BLaER1 (cell line): ENCODE measurements at regions not wholly inside any gene's neighbourhood (a gene's known extent, or its start where the extent isn't known, plus 50 kb on each side); places are given as distances from the start of the nearest gene placed in this dataset.

Experiments
- H3K27ac ChIP-seq: shearing (Covaris generic); formaldehyde crosslinking; 2 replicates; pipeline ENCODE4 v1.8.1; 2022
- H3K27me3 ChIP-seq: shearing (Covaris generic); formaldehyde crosslinking; 2 replicates; pipeline ENCODE4 v1.8.1; 2022
- H3K36me3 ChIP-seq: shearing (Covaris generic); formaldehyde crosslinking; 2 replicates; pipeline ENCODE4 v1.8.1; 2022
- H3K4me1 ChIP-seq: shearing (Covaris generic); formaldehyde crosslinking; 2 replicates; pipeline ENCODE4 v1.8.1; 2022
- H3K4me2 ChIP-seq: shearing (Covaris generic); formaldehyde crosslinking; 2 replicates; pipeline ENCODE4 v1.8.1; 2022
- H3K4me3 ChIP-seq: shearing (Covaris generic); formaldehyde crosslinking; 2 replicates; pipeline ENCODE4 v1.8.1; 2022
- H3K9ac ChIP-seq: shearing (Covaris generic); formaldehyde crosslinking; 2 replicates; pipeline ENCODE4 v1.8.1; 2022
- H3K9me3 ChIP-seq: shearing (Covaris generic); formaldehyde crosslinking; 2 replicates; pipeline ENCODE4 v1.8.1; 2022
- H4K20me1 ChIP-seq: shearing (Covaris generic); formaldehyde crosslinking; 2 replicates; pipeline ENCODE4 v1.8.1; 2022
- Cebpa-rat ChIP-seq: shearing (Covaris generic); IDR thresholded peaks from 2 replicates; pipeline ENCODE4 v1.8.1; 2022

DNA sequence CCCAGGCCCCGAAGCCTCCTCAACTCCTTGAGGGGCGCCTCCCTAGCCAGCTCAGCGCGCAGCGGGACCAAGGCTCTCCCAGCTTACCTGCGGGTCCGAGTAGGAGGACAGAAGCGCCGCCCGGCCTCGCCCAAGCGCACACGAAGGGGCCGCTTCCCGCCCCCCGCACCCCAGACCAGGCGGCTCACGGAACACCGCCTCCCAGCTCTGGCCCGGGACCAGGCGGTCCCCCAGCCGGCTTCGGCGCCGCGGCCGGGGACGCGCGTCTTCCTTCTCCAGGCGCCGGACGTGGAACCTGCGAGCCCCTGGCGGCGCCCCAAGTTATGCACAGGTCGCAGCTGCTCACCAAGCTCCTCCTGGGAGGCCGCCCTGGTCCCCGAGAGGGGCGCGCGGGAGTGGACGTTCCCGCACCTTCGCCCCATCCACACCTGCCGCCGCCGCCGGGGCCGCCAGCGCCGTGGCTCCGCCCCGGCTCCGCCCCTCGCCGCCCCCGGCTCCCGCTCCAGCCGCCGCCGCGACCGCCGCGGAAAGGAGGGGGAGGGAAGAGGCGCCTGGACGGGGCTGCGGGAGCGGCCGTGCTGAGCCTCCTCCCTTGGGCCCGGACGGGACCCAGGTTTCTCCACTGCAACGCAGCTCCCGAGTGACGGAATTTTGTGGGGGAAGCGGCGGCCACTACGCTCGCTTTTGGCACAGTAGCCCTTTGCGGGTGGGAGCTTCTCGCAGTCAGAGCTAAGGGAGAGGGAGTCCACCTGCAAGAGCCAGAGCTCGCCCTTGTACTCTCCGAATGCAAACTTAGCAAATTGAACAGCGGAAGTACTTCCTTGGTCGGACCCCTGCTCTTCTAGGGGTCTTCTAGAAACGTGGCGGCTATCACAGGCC lies 77.5 kb upstream of the IFNE start:
- H3K4me3 ChIP-seq, result peak overlapping the region; percentile 70
- H3K4me2 ChIP-seq, result peak overlapping the region; percentile 96

GRCh38 chr9:21560281-21560745 lies 78.2 kb upstream of the IFNE start:
- peaks cover 10% of the 10 kb centered on the region for H3K9me3 ChIP-seq
- H3K36me3 ChIP-seq, result no peaks in the 10 kb centered on the region
- peak overlapping the region; percentile 96 for H3K4me2 ChIP-seq
- no peak overlapping the region for H3K9ac ChIP-seq
- no peak for TF ChIP-seq Cebpa-rat
- H4K20me1 ChIP-seq, result no peaks in the 10 kb centered on the region
- H3K27ac ChIP-seq, result no peak overlapping the region
- peak overlapping the region; percentile 70 for H3K4me3 ChIP-seq
- H3K27me3 ChIP-seq, result peaks cover 32% of the 10 kb centered on the region
- peaks cover 12% of the 10 kb centered on the region for H3K4me1 ChIP-seq

More for the DNA sequence above, 77.5 kb upstream of the IFNE start:
- Histone ChIP-seq H3K27ac (no peak overlapping the region), H3K9me3 (peaks cover 10% of the 10 kb centered on the region), H3K9ac (0 out of 2 replicates have a peak overlapping the region, but pooled peaks have one; percentile 25), H4K20me1 (no peaks in the 10 kb centered on the region), H3K36me3 (no peaks in the 10 kb centered on the region), H3K27me3 (peaks cover 32% of the 10 kb centered on the region), H3K4me1 (peaks cover 12% of the 10 kb centered on the region)
- TF ChIP-seq Cebpa-rat, result no peak

- Histone ChIP-seq H3K4me1 (peaks cover 12% of the 10 kb centered on the region), H3K27me3 (peaks cover 32% of the 10 kb centered on the region), H3K4me3 (no peak overlapping the region), H3K9me3 (peaks cover 10% of the 10 kb centered on the region), H3K36me3 (no peaks in the 10 kb centered on the region), H4K20me1 (no peaks in the 10 kb centered on the region), H3K27ac (no peak overlapping the region), H3K9ac (no peak overlapping the region), H3K4me2 (no peak overlapping the region)
- TF ChIP-seq Cebpa-rat, result no peak
Observed at GRCh38 chr9:21561502-21561901, 79.4 kb upstream of the IFNE start.

DNA sequence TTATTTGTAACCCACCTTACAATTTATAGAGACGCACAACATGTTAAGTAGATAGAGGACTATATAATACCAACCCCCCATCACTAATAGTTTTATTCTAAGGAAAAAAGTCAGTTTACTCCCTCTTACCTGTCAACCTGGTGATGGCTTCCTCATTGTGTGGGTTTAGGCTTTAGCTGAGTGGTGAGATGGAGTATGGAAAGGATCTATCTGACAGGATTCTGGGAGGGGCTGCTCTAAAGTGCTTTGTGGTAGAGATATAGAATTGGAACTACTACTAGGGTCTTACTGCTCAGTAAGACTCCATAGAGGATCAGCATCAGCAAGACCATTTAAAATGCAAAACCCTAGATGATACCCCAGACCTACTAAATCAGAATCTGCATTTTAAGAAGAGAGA lies 82.1 kb upstream of the IFNE start:
- Histone ChIP-seq H4K20me1 (no peaks in the 10 kb centered on the region), H3K36me3 (no peaks in the 10 kb centered on the region), H3K27me3 (peaks cover 16% of the 10 kb centered on the region), H3K27ac (no peak overlapping the region), H3K4me1 (peaks cover 9% of the 10 kb centered on the region), H3K4me3 (no peak overlapping the region), H3K9me3 (peaks cover 3% of the 10 kb centered on the region; the same call in 1 of the 2 replicates), H3K9ac (no peak overlapping the region), H3K4me2 (no peak overlapping the region)
- no peak for TF ChIP-seq Cebpa-rat

- H3K27ac ChIP-seq, result no peak overlapping the region
- H3K9me3 ChIP-seq, result no peaks in the 10 kb centered on the region
- no peak overlapping the region for H3K9ac ChIP-seq
- no peaks in the 10 kb centered on the region for H4K20me1 ChIP-seq
- no peak overlapping the region for H3K4me2 ChIP-seq
- peaks cover 6% of the 10 kb centered on the region for H3K27me3 ChIP-seq
- TF ChIP-seq Cebpa-rat, result no peak
- no peak overlapping the region for H3K4me3 ChIP-seq
- H3K4me1 ChIP-seq, result no peaks in the 10 kb centered on the region
- H3K36me3 ChIP-seq, result no peaks in the 10 kb centered on the region
Observed at GRCh38 chr9:21565155-21565554, 83.0 kb upstream of the IFNE start.

- Histone ChIP-seq H3K9me3 (no peaks in the 10 kb centered on the region), H3K9ac (no peak overlapping the region), H4K20me1 (no peaks in the 10 kb centered on the region), H3K4me3 (no peak overlapping the region), H3K27me3 (no peaks in the 10 kb centered on the region), H3K4me2 (no peak overlapping the region), H3K4me1 (no peaks in the 10 kb centered on the region), H3K27ac (no peak overlapping the region), H3K36me3 (no peaks in the 10 kb centered on the region)
- TF ChIP-seq Cebpa-rat, result no peak
Observed at GRCh38 chr9:21567926-21568325, 85.8 kb upstream of the IFNE start.

DNA sequence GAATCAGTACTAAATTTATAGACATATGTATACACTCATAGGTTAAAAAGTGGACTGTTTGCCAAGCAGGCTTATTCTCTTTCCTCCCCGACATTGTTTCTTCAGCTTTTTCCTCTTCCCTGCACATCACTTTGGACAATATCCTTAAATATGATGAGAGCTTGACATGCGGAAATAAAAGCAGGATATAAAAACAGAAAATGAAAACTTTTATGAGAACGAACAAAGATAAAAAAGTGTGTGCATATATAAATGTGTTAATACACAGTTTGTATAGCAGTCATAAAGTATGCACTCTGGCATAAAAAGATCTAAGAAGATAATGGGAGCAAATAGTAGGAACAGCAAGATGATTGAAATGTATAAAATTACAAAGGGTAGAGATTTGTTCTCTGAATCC lies 86.4 kb upstream of the IFNE start:
- Histone ChIP-seq H3K27ac (no peak overlapping the region), H3K4me1 (no peaks in the 10 kb centered on the region), H3K36me3 (no peaks in the 10 kb centered on the region), H3K9me3 (no peaks in the 10 kb centered on the region), H3K27me3 (no peaks in the 10 kb centered on the region), H4K20me1 (no peaks in the 10 kb centered on the region), H3K4me3 (no peak overlapping the region), H3K9ac (no peak overlapping the region), H3K4me2 (no peak overlapping the region)
- TF ChIP-seq Cebpa-rat, result no peak

- no peak overlapping the region for H3K9ac ChIP-seq
- no peaks in the 10 kb centered on the region for H4K20me1 ChIP-seq
- no peak for TF ChIP-seq Cebpa-rat
- no peaks in the 10 kb centered on the region for H3K36me3 ChIP-seq
- H3K27me3 ChIP-seq, result no peaks in the 10 kb centered on the region
- no peak overlapping the region for H3K4me2 ChIP-seq
- no peak overlapping the region for H3K27ac ChIP-seq
- H3K9me3 ChIP-seq, result no peaks in the 10 kb centered on the region
- H3K4me1 ChIP-seq, result no peaks in the 10 kb centered on the region
- no peak overlapping the region for H3K4me3 ChIP-seq
Observed at GRCh38 chr9:21569721-21570120, 87.6 kb upstream of the IFNE start.

DNA sequence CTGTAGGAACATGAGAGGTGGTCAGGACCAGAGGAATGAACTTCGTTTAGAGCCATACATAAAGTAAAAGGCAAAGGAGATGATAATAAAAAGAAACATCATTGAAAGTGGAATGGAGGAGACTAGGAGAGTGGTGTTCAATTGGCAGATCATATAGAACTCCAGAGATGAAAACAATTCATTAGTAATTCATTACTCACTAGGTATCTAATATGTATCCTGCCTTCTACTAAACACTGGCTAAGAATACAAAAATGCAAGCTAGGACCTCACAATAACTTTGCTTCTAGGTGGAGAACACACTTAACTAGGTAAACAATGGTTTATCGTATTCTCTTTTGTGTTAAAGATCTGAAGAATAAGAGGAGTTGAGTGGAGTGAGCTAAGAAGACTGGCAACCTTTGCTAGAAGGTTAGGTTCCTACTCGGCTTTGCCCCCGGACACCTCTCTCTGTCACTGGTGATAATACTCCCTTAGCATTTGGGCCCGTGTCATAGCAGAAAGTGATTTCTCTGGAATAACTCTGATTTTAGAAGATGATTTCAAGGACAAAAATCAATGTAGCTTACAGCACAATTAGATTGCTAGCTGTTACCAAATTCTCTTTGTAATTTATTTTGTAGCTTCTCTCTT lies 88.6 kb upstream of the IFNE start:
- Histone ChIP-seq H3K9ac (no peak overlapping the region), H4K20me1 (no peaks in the 10 kb centered on the region), H3K9me3 (no peaks in the 10 kb centered on the region), H3K27ac (no peak overlapping the region), H3K4me1 (no peaks in the 10 kb centered on the region), H3K4me3 (no peak overlapping the region), H3K27me3 (no peaks in the 10 kb centered on the region), H3K4me2 (no peak overlapping the region), H3K36me3 (no peaks in the 10 kb centered on the region)
- no peak for TF ChIP-seq Cebpa-rat

DNA sequence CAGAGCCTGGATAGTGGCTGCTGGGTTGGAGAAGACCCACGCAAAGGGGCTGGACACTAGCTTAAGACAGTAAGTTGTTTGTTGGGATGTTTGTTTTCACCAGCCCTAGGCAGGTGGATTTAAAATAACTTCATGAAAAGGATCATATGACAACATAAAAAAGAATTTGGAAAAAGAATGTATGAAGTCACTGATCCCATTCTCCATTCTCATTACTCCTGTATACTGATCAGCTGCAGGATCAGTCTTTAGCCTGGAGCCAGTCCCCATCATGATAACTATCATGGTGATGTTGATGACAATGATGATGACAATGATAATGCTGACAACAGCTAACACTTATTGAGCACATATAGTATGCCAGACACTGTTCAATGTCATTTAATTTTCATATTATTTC lies 92.1 kb upstream of the IFNE start:
- Histone ChIP-seq H3K9me3 (no peaks in the 10 kb centered on the region), H3K4me2 (no peak overlapping the region), H3K4me3 (no peak overlapping the region), H3K9ac (no peak overlapping the region), H4K20me1 (no peaks in the 10 kb centered on the region), H3K27ac (no peak overlapping the region), H3K36me3 (no peaks in the 10 kb centered on the region), H3K27me3 (no peaks in the 10 kb centered on the region), H3K4me1 (peaks cover 8% of the 10 kb centered on the region)
- no peak for TF ChIP-seq Cebpa-rat
